Suprapubic skin (tissue), 3 donors: ENCODE measurements at regions not wholly inside any gene's neighbourhood (a gene's known extent, or its start where the extent isn't known, plus 50 kb on each side); places are given as distances from the start of the nearest gene placed in this dataset.

Experiments
- EP300 ChIP-seq: sonication (generic); formaldehyde crosslinking; IDR thresholded peaks from one replicate; pipeline ENCODE4 v1.6.1; 2017; ENCODE audit warnings: antibody characterized with exemption
- POLR2A ChIP-seq, 2 donors: fragments of 450-650 bp; IDR thresholded peaks; one replicate each; pipeline ENCODE4 v1.6.1; 2017; ENCODE audit warnings: antibody characterized with exemption in 2 of 2, mild to moderate bottlenecking in 2 of 2, moderate library complexity in 2 of 2
- TF ChIP-seq, protein P1 (sequence below), 2 donors: fragments of 200-600 bp in 1 of 2; fragments of 450-650 bp in 1 of 2; sonication (generic) in 1 of 2; IDR thresholded peaks; one replicate each; pipeline ENCODE4 v1.5.1; 2016 to 2019; ENCODE audit warnings: antibody characterized with exemption in 2 of 2, mild to moderate bottlenecking in 1 of 2, moderate library complexity in 1 of 2

DNA sequence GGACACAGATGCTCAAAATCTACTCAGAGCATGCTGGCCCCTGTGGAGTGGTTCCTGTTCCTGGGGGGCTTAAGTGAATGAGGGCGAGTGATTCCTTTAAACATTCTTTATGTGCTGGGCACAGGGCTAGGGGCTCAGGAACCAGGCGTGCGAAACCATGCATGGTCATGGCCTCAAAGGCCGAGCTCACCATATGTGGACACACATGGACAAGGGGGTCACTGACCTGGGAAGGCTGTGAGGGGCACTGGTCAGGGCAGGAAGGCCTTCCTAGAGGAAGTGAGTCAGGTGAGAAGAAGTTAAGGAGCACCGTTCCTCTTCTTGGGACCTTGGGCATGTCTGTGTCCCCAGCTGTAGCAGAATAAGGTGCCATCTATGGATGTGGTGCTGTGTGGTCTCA is 74.6 kb upstream of the BHLHE23 start:
- TF ChIP-seq, protein P1, sequence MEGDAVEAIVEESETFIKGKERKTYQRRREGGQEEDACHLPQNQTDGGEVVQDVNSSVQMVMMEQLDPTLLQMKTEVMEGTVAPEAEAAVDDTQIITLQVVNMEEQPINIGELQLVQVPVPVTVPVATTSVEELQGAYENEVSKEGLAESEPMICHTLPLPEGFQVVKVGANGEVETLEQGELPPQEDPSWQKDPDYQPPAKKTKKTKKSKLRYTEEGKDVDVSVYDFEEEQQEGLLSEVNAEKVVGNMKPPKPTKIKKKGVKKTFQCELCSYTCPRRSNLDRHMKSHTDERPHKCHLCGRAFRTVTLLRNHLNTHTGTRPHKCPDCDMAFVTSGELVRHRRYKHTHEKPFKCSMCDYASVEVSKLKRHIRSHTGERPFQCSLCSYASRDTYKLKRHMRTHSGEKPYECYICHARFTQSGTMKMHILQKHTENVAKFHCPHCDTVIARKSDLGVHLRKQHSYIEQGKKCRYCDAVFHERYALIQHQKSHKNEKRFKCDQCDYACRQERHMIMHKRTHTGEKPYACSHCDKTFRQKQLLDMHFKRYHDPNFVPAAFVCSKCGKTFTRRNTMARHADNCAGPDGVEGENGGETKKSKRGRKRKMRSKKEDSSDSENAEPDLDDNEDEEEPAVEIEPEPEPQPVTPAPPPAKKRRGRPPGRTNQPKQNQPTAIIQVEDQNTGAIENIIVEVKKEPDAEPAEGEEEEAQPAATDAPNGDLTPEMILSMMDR (IDR thresholded peaks at IDR 0.05) = no peak
- TF ChIP-seq POLR2A (IDR thresholded peaks at IDR 0.05) (no peak), EP300 (no peak)
